ENCODE measurements at regions not wholly inside any gene's neighbourhood (a gene's known extent, or its start where the extent isn't known, plus 50 kb on each side); places are given as distances from the start of the nearest gene placed in this dataset.

- no peak for DNase-seq (ENCODE audit: insufficient read length, low spot score)
- no peak for FAIRE-seq
- no peak for TF ChIP-seq PAX5 (IDR thresholded peaks at IDR 0.05; ENCODE audit: insufficient read depth, low read length, severe bottlenecking)
- no peak for TF ChIP-seq POLR2A (IDR thresholded peaks at IDR 0.05; ENCODE audit: low read depth, low read length)
- no peak for TF ChIP-seq POU2F2 (IDR thresholded peaks at IDR 0.05; ENCODE audit: low read depth, low read length)
- TF ChIP-seq SPI1 (IDR thresholded peaks at IDR 0.05; ENCODE audit: low read depth, low read length) = no peak
Measured at GRCh38 chr14:65880507-65880906, 468.0 kb downstream of the FUT8 start.

- DNase-seq (ENCODE audit: insufficient read length, low spot score) (no peak), FAIRE-seq (no peak)
- TF ChIP-seq POLR2AphosphoS5 (IDR thresholded peaks at IDR 0.05; ENCODE audit: low read depth, low read length) (no peak), SPI1 (IDR thresholded peaks at IDR 0.05; ENCODE audit: low read depth, low read length) (no peak), PAX5 (IDR thresholded peaks at IDR 0.05; ENCODE audit: insufficient read depth, low read length, severe bottlenecking) (no peak), POU2F2 (IDR thresholded peaks at IDR 0.05; ENCODE audit: low read depth, low read length) (no peak), POLR2A (IDR thresholded peaks at IDR 0.05; ENCODE audit: low read depth, low read length) (no peak), TAF1 (IDR thresholded peaks at IDR 0.05; ENCODE audit: low read depth, low read length) (no peak)
Measured at GRCh38 chr14:65881642-65882041, 469.1 kb downstream of the FUT8 start.

GRCh38 chr14:65888677-65889076, 476.1 kb downstream of the FUT8 start:
- no peak for TF ChIP-seq POU2F2 (IDR thresholded peaks at IDR 0.05; ENCODE audit: low read depth, low read length)
- TF ChIP-seq POLR2AphosphoS5 (IDR thresholded peaks at IDR 0.05; ENCODE audit: low read depth, low read length) = no peak
- TF ChIP-seq TAF1 (IDR thresholded peaks at IDR 0.05; ENCODE audit: low read depth, low read length) = no peak
- no peak for TF ChIP-seq SPI1 (IDR thresholded peaks at IDR 0.05; ENCODE audit: low read depth, low read length)
- TF ChIP-seq POLR2A (IDR thresholded peaks at IDR 0.05; ENCODE audit: low read depth, low read length) = no peak
- TF ChIP-seq PAX5 (IDR thresholded peaks at IDR 0.05; ENCODE audit: insufficient read depth, low read length, severe bottlenecking) = no peak
- FAIRE-seq (no peak), DNase-seq (ENCODE audit: insufficient read length, low spot score) (no peak)

- FAIRE-seq = no peak
- TF ChIP-seq PAX5 (IDR thresholded peaks at IDR 0.05; ENCODE audit: insufficient read depth, low read length, severe bottlenecking) (no peak), POLR2A (IDR thresholded peaks at IDR 0.05; ENCODE audit: low read depth, low read length) (no peak), POU2F2 (IDR thresholded peaks at IDR 0.05; ENCODE audit: low read depth, low read length) (no peak), TAF1 (IDR thresholded peaks at IDR 0.05; ENCODE audit: low read depth, low read length) (no peak)
- DNase-seq (ENCODE audit: insufficient read length, low spot score) = no peak
Measured at GRCh38 chr14:65892315-65892714, 479.8 kb downstream of the FUT8 start.

GRCh38 chr14:65900164-65900563, 487.6 kb downstream of the FUT8 start:
- FAIRE-seq (no peak), DNase-seq (ENCODE audit: insufficient read length, low spot score) (no peak)
- TF ChIP-seq SPI1 (IDR thresholded peaks at IDR 0.05; ENCODE audit: low read depth, low read length) = no peak
- no peak for TF ChIP-seq TAF1 (IDR thresholded peaks at IDR 0.05; ENCODE audit: low read depth, low read length)
- TF ChIP-seq POU2F2 (IDR thresholded peaks at IDR 0.05; ENCODE audit: low read depth, low read length) = no peak
- no peak for TF ChIP-seq POLR2A (IDR thresholded peaks at IDR 0.05; ENCODE audit: low read depth, low read length)
- no peak for TF ChIP-seq POLR2AphosphoS5 (IDR thresholded peaks at IDR 0.05; ENCODE audit: low read depth, low read length)
- no peak for TF ChIP-seq PAX5 (IDR thresholded peaks at IDR 0.05; ENCODE audit: insufficient read depth, low read length, severe bottlenecking)

- DNase-seq (ENCODE audit: insufficient read length, low spot score) (no peak), FAIRE-seq (no peak)
- TF ChIP-seq POLR2AphosphoS5 (IDR thresholded peaks at IDR 0.05; ENCODE audit: low read depth, low read length) (no peak), TAF1 (IDR thresholded peaks at IDR 0.05; ENCODE audit: low read depth, low read length) (no peak), SPI1 (IDR thresholded peaks at IDR 0.05; ENCODE audit: low read depth, low read length) (no peak), PAX5 (IDR thresholded peaks at IDR 0.05; ENCODE audit: insufficient read depth, low read length, severe bottlenecking) (no peak), POU2F2 (IDR thresholded peaks at IDR 0.05; ENCODE audit: low read depth, low read length) (no peak), POLR2A (IDR thresholded peaks at IDR 0.05; ENCODE audit: low read depth, low read length) (no peak)
Measured at GRCh38 chr14:65901595-65901994, 489.1 kb downstream of the FUT8 start.

- no peak for DNase-seq (ENCODE audit: insufficient read length, low spot score)
- TF ChIP-seq POLR2AphosphoS5 (IDR thresholded peaks at IDR 0.05; ENCODE audit: low read depth, low read length) (no peak), POU2F2 (IDR thresholded peaks at IDR 0.05; ENCODE audit: low read depth, low read length) (no peak), TAF1 (IDR thresholded peaks at IDR 0.05; ENCODE audit: low read depth, low read length) (no peak), POLR2A (IDR thresholded peaks at IDR 0.05; ENCODE audit: low read depth, low read length) (no peak), SPI1 (IDR thresholded peaks at IDR 0.05; ENCODE audit: low read depth, low read length) (no peak), PAX5 (IDR thresholded peaks at IDR 0.05; ENCODE audit: insufficient read depth, low read length, severe bottlenecking) (no peak)
Measured at GRCh38 chr14:65904988-65905387, 492.5 kb downstream of the FUT8 start.

GRCh38 chr14:65906344-65906743, 493.8 kb downstream of the FUT8 start:
- DNase-seq (ENCODE audit: insufficient read length, low spot score) = no peak
- TF ChIP-seq PAX5 (IDR thresholded peaks at IDR 0.05; ENCODE audit: insufficient read depth, low read length, severe bottlenecking) = no peak
- TF ChIP-seq POU2F2 (IDR thresholded peaks at IDR 0.05; ENCODE audit: low read depth, low read length) = no peak
- TF ChIP-seq SPI1 (IDR thresholded peaks at IDR 0.05; ENCODE audit: low read depth, low read length) = no peak
- TF ChIP-seq POLR2A (IDR thresholded peaks at IDR 0.05; ENCODE audit: low read depth, low read length) = no peak
- no peak for TF ChIP-seq POLR2AphosphoS5 (IDR thresholded peaks at IDR 0.05; ENCODE audit: low read depth, low read length)
- no peak for TF ChIP-seq TAF1 (IDR thresholded peaks at IDR 0.05; ENCODE audit: low read depth, low read length)
- no peak for FAIRE-seq

More at GRCh38 chr14:65904988-65905387, 492.5 kb downstream of the FUT8 start:
- no peak for FAIRE-seq

GRCh38 chr14:65906948-65907347, 494.4 kb downstream of the FUT8 start:
- FAIRE-seq = no peak

More at GRCh38 chr14:65906948-65907347, 494.4 kb downstream of the FUT8 start:
- no peak for DNase-seq (ENCODE audit: insufficient read length, low spot score)
- TF ChIP-seq POLR2AphosphoS5 (IDR thresholded peaks at IDR 0.05; ENCODE audit: low read depth, low read length) = no peak
- TF ChIP-seq TAF1 (IDR thresholded peaks at IDR 0.05; ENCODE audit: low read depth, low read length) = no peak
- TF ChIP-seq POU2F2 (IDR thresholded peaks at IDR 0.05; ENCODE audit: low read depth, low read length) = no peak
- TF ChIP-seq SPI1 (IDR thresholded peaks at IDR 0.05; ENCODE audit: low read depth, low read length) = no peak
- TF ChIP-seq POLR2A (IDR thresholded peaks at IDR 0.05; ENCODE audit: low read depth, low read length) = no peak
- no peak for TF ChIP-seq PAX5 (IDR thresholded peaks at IDR 0.05; ENCODE audit: insufficient read depth, low read length, severe bottlenecking)

Data from GM12891 (cell line).